Kidney (tissue), 13 donors: ENCODE measurements at regions not wholly inside any gene's neighbourhood (a gene's known extent, or its start where the extent isn't known, plus 50 kb on each side); places are given as distances from the start of the nearest gene placed in this dataset.
"Not testable (repeated sequence)": the region's sequence is repeated elsewhere in the genome, so short reads cannot be mapped to it uniquely, and the experiment has no call there.

Source experiments
- DNase-seq, 5 donors: peaks; one replicate each; pipeline ENCODE4 v3.0.0-alpha.2; 2013 to 2020
- FAIRE-seq: peaks from 2 replicates; lab custom pipeline; 2012; peaks lifted over from hg19 to GRCh38; lab: Jason Lieb, UNC
- H3K27ac ChIP-seq, 2 donors: one replicate each; pipeline ENCODE4 v1.7.0; 2013; ENCODE audit warnings: low read depth in 2 of 2, low read length in 2 of 2, inconsistent platforms in 1 of 2
- H3K27me3 ChIP-seq: one replicate; pipeline ENCODE4 v1.7.1; 2013; ENCODE audit warnings: low read length, inconsistent platforms; ENCODE audit not compliant: control insufficient read depth, insufficient read depth
- H3K36me3 ChIP-seq, 3 donors: one replicate each; pipeline versions ENCODE4 v1.7.0 to v1.7.1; 2013; ENCODE audit warnings: low read length in 3 of 3, control low read depth in 1 of 3, inconsistent platforms in 1 of 3; ENCODE audit not compliant: insufficient read depth in 3 of 3, control insufficient read depth in 2 of 3
- H3K4me1 ChIP-seq, 3 donors: one replicate each; pipeline versions ENCODE4 v1.7.0 to v1.7.1; 2013; ENCODE audit warnings: low read length in 3 of 3, inconsistent platforms in 1 of 3, low read depth in 1 of 3; ENCODE audit not compliant: control insufficient read depth in 2 of 3, insufficient read depth in 2 of 3
- H3K4me3 ChIP-seq, 3 donors: one replicate each; pipeline versions ENCODE4 v1.7.0 to v1.8.1; 2013; ENCODE audit warnings: low read length in 3 of 3, control low read depth in 1 of 3, inconsistent platforms in 1 of 3
- H3K9ac ChIP-seq, 3 donors: one replicate each; pipeline versions ENCODE4 v1.7.0 to v1.7.1; 2013; ENCODE audit warnings: low read length in 3 of 3, control low read depth in 1 of 3, inconsistent platforms in 1 of 3
- H3K9me3 ChIP-seq, 3 donors: one replicate each; pipeline versions ENCODE4 v1.7.0 to v1.7.1; 2013; ENCODE audit warnings: low read length in 3 of 3, control low read depth in 1 of 3, inconsistent platforms in 1 of 3; ENCODE audit not compliant: control insufficient read depth in 2 of 3, insufficient read depth in 1 of 3
- intact Hi-C: fragments of 100-400 bp; cut with DNase I; formaldehyde crosslinking; loops from one replicate; pipeline ENCODE4 v1.11.1; 2022
- TF ChIP-seq, protein P1 (sequence below): IDR thresholded peaks from 3 replicates; pipeline ENCODE4 v1.5.1; 2012; ENCODE audit warnings: mild to moderate bottlenecking, moderate library complexity, borderline replicate concordance; ENCODE audit not compliant: insufficient read depth; ENCODE audit errors: extremely low read depth
- donor health status: control.
- donor health status: control.
- donor health status: control.
- donor health status: control.
- donor health status: control.
- donor health status: DM: yes; HTN: yes; CAD: no.
- donor health status: Normal renal cell carcinoma (clear cell type).

DNA sequence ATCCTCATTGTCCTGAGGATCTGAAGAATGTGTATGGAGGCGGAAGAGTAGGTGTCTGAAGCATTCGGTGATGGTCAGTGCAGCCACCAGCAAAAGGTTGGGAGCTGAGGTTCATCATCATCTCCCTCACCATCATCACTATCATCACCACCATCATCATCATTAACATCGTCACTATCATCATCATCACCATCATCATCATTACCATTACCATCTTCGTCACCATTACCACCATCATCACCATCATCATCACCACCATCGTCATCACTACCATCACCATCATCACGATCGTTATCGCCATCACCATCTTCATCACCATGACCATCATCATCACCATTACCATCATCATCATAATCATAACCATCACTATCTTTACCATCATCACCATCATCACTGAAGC, 90.8 kb upstream of the TMEM132D start:
- FAIRE-seq: no peak
- no peak for DNase-seq
- no peak overlapping the region for H3K27ac ChIP-seq
- H3K27me3 ChIP-seq: no peaks in the 10 kb centered on the region
- H3K4me3 ChIP-seq: peak overlapping the region in 1 of 3 donors; percentile 22
- intact Hi-C loops: no loop called here
- TF ChIP-seq, protein P1, sequence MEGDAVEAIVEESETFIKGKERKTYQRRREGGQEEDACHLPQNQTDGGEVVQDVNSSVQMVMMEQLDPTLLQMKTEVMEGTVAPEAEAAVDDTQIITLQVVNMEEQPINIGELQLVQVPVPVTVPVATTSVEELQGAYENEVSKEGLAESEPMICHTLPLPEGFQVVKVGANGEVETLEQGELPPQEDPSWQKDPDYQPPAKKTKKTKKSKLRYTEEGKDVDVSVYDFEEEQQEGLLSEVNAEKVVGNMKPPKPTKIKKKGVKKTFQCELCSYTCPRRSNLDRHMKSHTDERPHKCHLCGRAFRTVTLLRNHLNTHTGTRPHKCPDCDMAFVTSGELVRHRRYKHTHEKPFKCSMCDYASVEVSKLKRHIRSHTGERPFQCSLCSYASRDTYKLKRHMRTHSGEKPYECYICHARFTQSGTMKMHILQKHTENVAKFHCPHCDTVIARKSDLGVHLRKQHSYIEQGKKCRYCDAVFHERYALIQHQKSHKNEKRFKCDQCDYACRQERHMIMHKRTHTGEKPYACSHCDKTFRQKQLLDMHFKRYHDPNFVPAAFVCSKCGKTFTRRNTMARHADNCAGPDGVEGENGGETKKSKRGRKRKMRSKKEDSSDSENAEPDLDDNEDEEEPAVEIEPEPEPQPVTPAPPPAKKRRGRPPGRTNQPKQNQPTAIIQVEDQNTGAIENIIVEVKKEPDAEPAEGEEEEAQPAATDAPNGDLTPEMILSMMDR: no peak
- no peaks in the 10 kb centered on the region for H3K36me3 ChIP-seq
- peaks cover 0 to 2% (median 0%) of the 10 kb centered on the region in 3 donors for H3K9me3 ChIP-seq
- H3K9ac ChIP-seq: no peak overlapping the region
- H3K4me1 ChIP-seq: no peaks in the 10 kb centered on the region

DNA sequence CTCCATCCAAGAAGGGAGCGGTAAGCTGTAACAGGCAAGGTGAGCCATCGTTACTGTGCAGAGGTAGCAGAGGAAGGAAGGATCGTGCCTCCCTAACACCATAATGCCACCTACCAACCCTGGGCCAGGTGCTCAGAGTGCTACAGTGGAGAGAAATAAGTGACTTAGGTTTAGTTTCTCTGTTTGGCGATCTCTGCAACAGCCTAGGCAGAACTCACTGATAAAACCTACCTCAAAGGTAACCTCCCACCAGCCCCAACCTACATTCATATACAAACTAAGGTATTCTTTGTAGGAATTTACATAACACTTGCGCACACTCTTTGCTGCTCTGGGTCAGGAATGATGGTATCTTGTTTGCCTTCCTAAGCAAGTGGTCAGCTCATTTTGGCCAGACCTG, 93.4 kb upstream of the TMEM132D start:
- no peaks in the 10 kb centered on the region for H3K36me3 ChIP-seq
- no peak for FAIRE-seq
- DNase-seq: no peak
- no peaks in the 10 kb centered on the region for H3K27me3 ChIP-seq
- H3K9ac ChIP-seq: no peak overlapping the region
- TF ChIP-seq, protein P1: no peak
- peaks cover 0 to 2% (median 0%) of the 10 kb centered on the region in 3 donors for H3K9me3 ChIP-seq
- intact Hi-C loops: no loop called here
- no peak overlapping the region for H3K4me3 ChIP-seq
- H3K4me1 ChIP-seq: no peaks in the 10 kb centered on the region
- no peak overlapping the region for H3K27ac ChIP-seq

DNA sequence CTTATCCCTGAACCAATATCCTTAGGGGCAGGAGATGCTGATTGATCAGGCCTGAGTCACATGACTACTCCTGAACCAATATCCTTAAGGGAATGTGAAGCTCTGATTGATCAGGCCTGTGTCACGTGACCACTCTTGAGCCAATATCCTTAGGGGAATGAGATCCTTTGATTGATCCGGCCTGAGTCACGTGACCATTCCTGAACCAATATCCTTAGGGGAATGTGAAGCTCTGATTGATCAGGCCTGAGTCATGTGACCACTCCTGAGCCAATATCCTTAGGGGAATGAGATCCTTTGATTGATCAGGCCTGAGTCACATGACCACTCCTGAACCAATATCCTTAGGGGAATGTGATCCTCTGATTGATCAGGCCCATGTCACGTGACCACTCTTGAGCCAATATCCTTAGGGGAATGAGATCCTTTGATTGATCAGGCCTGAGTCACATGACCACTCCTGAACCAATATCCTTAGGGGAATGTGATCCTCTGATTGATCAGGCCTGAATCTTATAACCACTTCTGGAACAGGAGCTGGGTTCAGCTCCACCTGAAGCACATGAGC, 100.6 kb upstream of the TMEM132D start:
- H3K4me1 ChIP-seq, H3K9ac ChIP-seq, intact Hi-C loops, H3K9me3 ChIP-seq, DNase-seq, H3K4me3 ChIP-seq, H3K27ac ChIP-seq, H3K36me3 ChIP-seq, H3K27me3 ChIP-seq, FAIRE-seq: not testable (repeated sequence)

DNA sequence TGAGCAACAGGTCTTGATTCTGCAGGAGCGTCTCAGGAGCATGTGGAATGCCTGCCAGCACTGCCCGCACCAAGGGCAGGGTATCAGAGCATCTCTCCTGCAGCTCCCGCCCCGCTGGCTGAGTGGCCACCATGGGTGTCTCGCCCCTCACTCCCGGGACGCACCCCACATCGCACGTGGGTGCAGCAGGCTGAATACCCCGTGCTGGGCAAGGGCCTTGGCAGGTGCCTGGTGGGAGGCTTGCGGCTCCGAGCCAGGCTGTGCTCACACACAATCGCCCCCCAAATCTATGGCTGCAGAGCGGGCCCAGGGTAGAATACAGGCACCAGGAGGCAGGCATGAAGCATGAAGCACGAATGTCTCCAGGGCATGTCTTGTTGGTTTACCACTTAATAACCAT, 103.9 kb upstream of the TMEM132D start:
- no peak overlapping the region for H3K4me3 ChIP-seq
- no peaks in the 10 kb centered on the region for H3K4me1 ChIP-seq
- DNase-seq (no peak), FAIRE-seq (no peak)
- TF ChIP-seq, protein P1: no peak
- no peaks in the 10 kb centered on the region for H3K9me3 ChIP-seq
- no peaks in the 10 kb centered on the region for H3K36me3 ChIP-seq
- intact Hi-C loops: no loop called here
- peaks cover 3% of the 10 kb centered on the region for H3K27me3 ChIP-seq
- no peak overlapping the region for H3K9ac ChIP-seq
- no peak overlapping the region for H3K27ac ChIP-seq
